HEK293 (cell line): ENCODE measurements at regions not wholly inside any gene's neighbourhood (a gene's known extent, or its start where the extent isn't known, plus 50 kb on each side); places are given as distances from the start of the nearest gene placed in this dataset.
A peak's percentile ranks its signal among the peaks of the same experiment; 100 is the strongest.
"Not testable (repeated sequence)": the region's sequence is repeated elsewhere in the genome, so short reads cannot be mapped to it uniquely, and the experiment has no call there.

Experiments used
- CTCF ChIA-PET: fragments of 350-600 bp; formaldehyde crosslinking; extraction: SDS; loops from one replicate; lab custom pipeline; 2021; ENCODE audit warnings: antibody characterized with exemption; lab: Yijun Ruan, JAX
- POLR2A ChIA-PET: fragments of 300-600 bp; formaldehyde crosslinking; extraction: SDS; loops from one replicate; lab custom pipeline; 2020; ENCODE audit warnings: antibody characterized with exemption, inconsistent platforms; lab: Yijun Ruan, JAX
- H3K27ac ChIP-seq: fragments of 200-500 bp; sonication (Bioruptor generic); 2 replicates; pipeline ENCODE4 v1.5.1; 2014; ENCODE audit warnings: low read depth, low read length, control low read depth, inconsistent platforms; ENCODE audit errors: extremely low read depth
- H3K36me3 ChIP-seq, 2 experiments: fragments of 200-500 bp in 1 of 2; sonication (Bioruptor generic) in 1 of 2; 1 replicate in 1 of 2; 2 replicates in 1 of 2; pipeline ENCODE4 v1.5.1; 2014 to 2017; ENCODE audit warnings: inconsistent platforms in 2 of 2, low read length in 2 of 2; ENCODE audit not compliant: control insufficient read depth in 2 of 2, insufficient read depth in 1 of 2
- H3K4me1 ChIP-seq: fragments of 200-500 bp; sonication (Bioruptor generic); 2 replicates; pipeline ENCODE4 v1.5.1; 2014; ENCODE audit warnings: mild to moderate bottlenecking, low read length, inconsistent platforms; ENCODE audit not compliant: control insufficient read depth, insufficient read depth
- H3K4me3 ChIP-seq: 2 replicates; pipeline ENCODE4 v1.5.1; 2011; ENCODE audit warnings: low read depth, mild to moderate bottlenecking, control low read depth, low read length, moderate library complexity
- H3K9me3 ChIP-seq: fragments of 200-500 bp; sonication (Bioruptor generic); 2 replicates; pipeline ENCODE4 v1.5.1; 2014; ENCODE audit warnings: low read depth, low read length, inconsistent platforms; ENCODE audit not compliant: control insufficient read depth, insufficient read depth
- MEIS1 ChIP-seq: sonication (generic); formaldehyde crosslinking; IDR thresholded peaks from 2 replicates; pipeline ENCODE4 v1.8.1; 2022; ENCODE audit warnings: missing genetic modification reagents, mild to moderate bottlenecking, borderline replicate concordance
- PRDM1 ChIP-seq: fragments of 450-650 bp; formaldehyde crosslinking; IDR thresholded peaks from 2 replicates; pipeline ENCODE4; 2016; ENCODE audit warnings: missing biosample characterization, missing genetic modification characterization
- ZNF2 ChIP-seq: fragments of 450-650 bp; formaldehyde crosslinking; IDR thresholded peaks from 2 replicates; pipeline ENCODE4 v1.5.1; 2016; ENCODE audit warnings: missing biosample characterization, missing genetic modification characterization
- ZNF416 ChIP-seq: fragments of 450-650 bp; formaldehyde crosslinking; IDR thresholded peaks from 2 replicates; pipeline ENCODE4 v1.5.1; 2016; ENCODE audit warnings: missing biosample characterization, missing genetic modification characterization
- ZNF530 ChIP-seq: fragments of 450-650 bp; formaldehyde crosslinking; IDR thresholded peaks from 2 replicates; pipeline ENCODE4 v1.5.1; 2016; ENCODE audit warnings: low read depth, missing biosample characterization, missing genetic modification characterization
- ZNF549 ChIP-seq: fragments of 450-650 bp; IDR thresholded peaks from 2 replicates; pipeline ENCODE4 v1.5.1; 2018; ENCODE audit warnings: missing biosample characterization, missing genetic modification characterization, mild to moderate bottlenecking, inconsistent platforms, moderate library complexity
- TF ChIP-seq, protein P1 (sequence below): fragments of 450-650 bp; formaldehyde crosslinking; IDR thresholded peaks from 2 replicates; pipeline ENCODE4 v1.5.1; 2016; ENCODE audit warnings: missing biosample characterization, missing genetic modification characterization
- TF ChIP-seq, protein P2 (sequence below): fragments of 450-650 bp; formaldehyde crosslinking; IDR thresholded peaks from 2 replicates; pipeline ENCODE4 v1.5.1; 2016; ENCODE audit warnings: missing biosample characterization, missing genetic modification characterization
- TF ChIP-seq, protein P3 (sequence below): fragments of 450-650 bp; formaldehyde crosslinking; IDR thresholded peaks from 2 replicates; pipeline ENCODE4 v1.5.1; 2016; ENCODE audit warnings: missing biosample characterization, missing genetic modification characterization, low read depth

DNA sequence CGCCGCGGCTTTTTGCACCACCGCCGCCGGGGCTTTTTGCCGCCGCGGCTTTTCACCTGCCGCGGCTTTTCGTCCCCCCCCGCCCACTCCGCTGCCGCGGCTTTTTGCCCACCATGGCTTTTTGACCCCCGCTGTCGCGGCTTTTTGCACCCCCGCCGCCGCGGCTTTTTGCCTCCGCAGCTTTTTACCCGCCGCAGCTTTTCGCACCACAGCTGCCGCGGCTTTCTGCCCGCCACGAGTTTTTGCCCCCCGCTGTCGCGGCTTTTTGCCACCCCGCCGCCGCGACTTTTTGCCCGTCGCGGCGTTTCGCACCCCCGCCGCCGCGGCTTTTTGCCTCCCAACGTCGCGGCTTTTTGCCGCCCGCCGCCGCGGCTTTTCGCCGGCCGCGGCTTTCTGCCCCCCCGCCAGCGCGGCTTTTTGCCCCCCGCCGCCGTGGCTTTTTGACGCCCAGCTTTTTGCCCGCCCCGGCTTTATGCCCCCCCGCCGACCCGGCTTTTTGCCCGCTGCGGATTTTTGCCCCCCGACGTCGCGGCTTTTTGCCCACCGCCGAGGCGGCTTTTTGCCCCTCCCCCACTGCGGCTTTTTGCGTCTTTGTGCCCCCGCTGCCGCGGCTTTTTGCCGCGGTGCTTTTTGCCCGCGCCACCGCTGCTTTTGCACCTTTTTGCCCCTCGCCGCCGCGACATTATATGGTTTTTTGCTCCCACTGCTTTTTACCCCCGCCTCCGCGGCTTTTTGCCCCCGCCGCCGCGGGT, 1343.6 kb downstream of the TP53TG3F start:
- H3K36me3 ChIP-seq: no peaks in the 10 kb centered on the region
- H3K4me3 ChIP-seq: no peak overlapping the region
- TF ChIP-seq ZNF530 (no peak), MEIS1 (CRISPR knock-in tag) (no peak), ZNF549 (tag by site-specific recombination) (no peak)
- TF ChIP-seq, protein P1, sequence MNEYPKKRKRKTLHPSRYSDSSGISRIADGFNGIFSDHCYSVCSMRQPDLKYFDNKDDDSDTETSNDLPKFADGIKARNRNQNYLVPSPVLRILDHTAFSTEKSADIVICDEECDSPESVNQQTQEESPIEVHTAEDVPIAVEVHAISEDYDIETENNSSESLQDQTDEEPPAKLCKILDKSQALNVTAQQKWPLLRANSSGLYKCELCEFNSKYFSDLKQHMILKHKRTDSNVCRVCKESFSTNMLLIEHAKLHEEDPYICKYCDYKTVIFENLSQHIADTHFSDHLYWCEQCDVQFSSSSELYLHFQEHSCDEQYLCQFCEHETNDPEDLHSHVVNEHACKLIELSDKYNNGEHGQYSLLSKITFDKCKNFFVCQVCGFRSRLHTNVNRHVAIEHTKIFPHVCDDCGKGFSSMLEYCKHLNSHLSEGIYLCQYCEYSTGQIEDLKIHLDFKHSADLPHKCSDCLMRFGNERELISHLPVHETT (tag by site-specific recombination): no peak
- TF ChIP-seq, protein P2, sequence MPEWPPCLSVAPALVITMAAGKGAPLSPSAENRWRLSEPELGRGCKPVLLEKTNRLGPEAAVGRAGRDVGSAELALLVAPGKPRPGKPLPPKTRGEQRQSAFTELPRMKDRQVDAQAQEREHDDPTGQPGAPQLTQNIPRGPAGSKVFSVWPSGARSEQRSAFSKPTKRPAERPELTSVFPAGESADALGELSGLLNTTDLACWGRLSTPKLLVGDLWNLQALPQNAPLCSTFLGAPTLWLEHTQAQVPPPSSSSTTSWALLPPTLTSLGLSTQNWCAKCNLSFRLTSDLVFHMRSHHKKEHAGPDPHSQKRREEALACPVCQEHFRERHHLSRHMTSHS: no peak
- CTCF ChIA-PET: no interaction called here
- POLR2A ChIA-PET: no interaction called here
- H3K4me1 ChIP-seq: no peaks in the 10 kb centered on the region
- no peaks in the 10 kb centered on the region for H3K9me3 ChIP-seq
- H3K27ac ChIP-seq: no peak overlapping the region

DNA sequence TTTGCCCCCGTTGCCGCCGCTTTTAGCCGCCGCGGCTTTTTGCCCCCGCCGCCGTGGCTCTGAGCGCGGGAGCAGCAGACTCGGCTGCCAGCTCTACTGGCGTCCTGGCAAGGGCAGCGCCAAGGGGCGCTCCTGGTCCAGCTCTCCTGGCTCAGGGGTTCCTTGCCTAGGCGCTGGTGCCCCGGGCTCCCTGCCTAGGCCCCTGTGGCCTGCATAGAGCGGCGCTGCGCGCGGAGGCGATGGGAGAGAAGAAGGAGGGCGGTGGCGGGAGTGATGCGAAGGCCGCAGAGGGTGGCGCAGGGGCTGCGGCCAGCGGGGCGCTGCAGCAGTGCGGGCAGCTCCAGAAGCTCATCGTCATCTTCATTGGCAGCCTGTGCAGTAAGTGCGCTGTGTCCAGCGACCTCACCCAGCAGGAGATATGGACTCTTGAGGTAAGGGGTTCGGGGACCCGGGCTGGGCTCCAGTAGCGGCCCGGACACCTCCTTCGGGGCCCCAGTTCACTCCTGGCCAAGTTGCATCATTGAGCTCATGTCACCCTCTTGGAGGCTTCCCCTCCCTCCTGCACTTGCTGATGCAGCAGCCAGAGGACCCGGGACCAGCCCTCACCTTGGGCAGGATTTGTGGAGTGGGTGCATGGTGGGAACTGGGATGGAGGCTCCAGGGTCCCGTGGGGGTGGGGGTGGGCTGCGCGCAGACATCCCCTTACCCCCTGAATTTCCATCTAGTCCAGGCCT, 1344.4 kb downstream of the TP53TG3F start:
- POLR2A ChIA-PET: no interaction called here
- H3K4me1 ChIP-seq: no peaks in the 10 kb centered on the region
- TF ChIP-seq ZNF2 (tag by site-specific recombination) (no peak), ZNF416 (tag by site-specific recombination) (no peak)
- TF ChIP-seq, all 188 proteins: peak for 0
- Histone ChIP-seq H3K9me3 (no peaks in the 10 kb centered on the region), H3K36me3 (no peaks in the 10 kb centered on the region), H3K4me3 (no peak overlapping the region), H3K27ac (no peak overlapping the region)
- CTCF ChIA-PET: no interaction called here

DNA sequence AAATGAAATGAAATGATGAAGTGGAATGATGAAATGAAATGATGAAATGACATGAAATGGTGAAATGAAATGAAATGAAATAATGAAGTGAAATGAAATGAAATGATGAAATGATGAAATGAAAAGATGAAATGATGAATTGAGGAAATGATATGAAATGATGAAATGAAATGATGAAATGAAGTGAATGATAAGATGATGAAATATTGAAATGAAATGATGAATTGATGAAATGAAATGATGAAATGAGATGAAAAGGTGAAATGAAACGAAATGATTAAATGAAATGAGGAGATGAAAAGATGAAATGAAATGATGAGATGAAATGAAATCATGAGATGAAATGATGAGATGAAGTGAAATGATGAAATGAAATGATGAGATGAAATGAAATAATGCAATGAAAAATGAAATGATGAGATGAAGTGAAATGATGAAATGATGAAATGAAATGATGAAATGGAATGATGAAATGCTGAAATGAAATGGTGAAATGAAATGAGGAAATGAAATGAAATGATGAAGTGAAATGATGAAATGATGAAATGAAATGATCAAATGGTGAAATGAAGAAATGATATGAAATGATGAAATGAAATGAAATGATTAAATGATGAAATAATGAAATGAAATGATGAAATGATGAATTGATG, 1347.7 kb downstream of the TP53TG3F start:
- H3K4me3 ChIP-seq, POLR2A ChIA-PET, H3K9me3 ChIP-seq, H3K36me3 ChIP-seq, CTCF ChIA-PET, H3K4me1 ChIP-seq, H3K27ac ChIP-seq: not testable (repeated sequence)
- 0 out of 2 replicates have a peak, but pooled peaks have one; percentile 14 for TF ChIP-seq PRDM1 (tag by site-specific recombination)

DNA sequence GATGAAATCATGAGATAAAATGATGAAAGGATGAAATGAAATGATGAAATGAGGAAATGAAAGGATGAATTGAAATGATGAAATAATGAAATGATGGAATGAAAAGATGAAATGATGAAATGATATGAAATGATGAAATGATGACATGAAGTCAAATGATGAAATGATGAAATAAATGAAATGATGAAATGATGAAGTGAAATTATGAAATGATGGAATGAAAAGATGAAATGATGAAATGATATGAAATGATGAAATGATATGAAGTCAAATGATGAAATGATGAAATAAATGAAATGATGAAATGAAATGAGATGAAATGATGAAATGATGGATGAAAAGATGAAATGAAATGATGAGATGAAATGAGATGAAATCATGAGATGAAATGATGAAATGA, 1348.4 kb downstream of the TP53TG3F start:
- POLR2A ChIA-PET, H3K27ac ChIP-seq: not testable (repeated sequence)

More for the DNA sequence above, 1348.4 kb downstream of the TP53TG3F start:
- CTCF ChIA-PET, H3K36me3 ChIP-seq, H3K4me1 ChIP-seq, H3K9me3 ChIP-seq, H3K4me3 ChIP-seq: not testable (repeated sequence)
- TF ChIP-seq, protein P3, sequence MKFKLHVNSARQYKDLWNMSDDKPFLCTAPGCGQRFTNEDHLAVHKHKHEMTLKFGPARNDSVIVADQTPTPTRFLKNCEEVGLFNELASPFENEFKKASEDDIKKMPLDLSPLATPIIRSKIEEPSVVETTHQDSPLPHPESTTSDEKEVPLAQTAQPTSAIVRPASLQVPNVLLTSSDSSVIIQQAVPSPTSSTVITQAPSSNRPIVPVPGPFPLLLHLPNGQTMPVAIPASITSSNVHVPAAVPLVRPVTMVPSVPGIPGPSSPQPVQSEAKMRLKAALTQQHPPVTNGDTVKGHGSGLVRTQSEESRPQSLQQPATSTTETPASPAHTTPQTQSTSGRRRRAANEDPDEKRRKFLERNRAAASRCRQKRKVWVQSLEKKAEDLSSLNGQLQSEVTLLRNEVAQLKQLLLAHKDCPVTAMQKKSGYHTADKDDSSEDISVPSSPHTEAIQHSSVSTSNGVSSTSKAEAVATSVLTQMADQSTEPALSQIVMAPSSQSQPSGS (tag by site-specific recombination): peak; percentile 58
